Mesothelial cell of epicardium (in vitro differentiated cells): ENCODE measurements at regions not wholly inside any gene's neighbourhood (a gene's known extent, or its start where the extent isn't known, plus 50 kb on each side); places are given as distances from the start of the nearest gene placed in this dataset.

Source experiments
- DNase-seq, 2 experiments: peaks; one replicate each; pipeline ENCODE4 v3.0.0; 2021; ENCODE audit warnings: low spot score in 2 of 2; ENCODE audit not compliant: unreplicated experiment in 2 of 2
- H3K27ac Mint-ChIP-seq: 2 replicates; pipeline ENCODE4 v1.8.0; 2021; ENCODE audit warnings: mixed read lengths
- H3K27me3 Mint-ChIP-seq: 2 replicates; pipeline ENCODE4 v1.8.0; 2021; ENCODE audit warnings: low read depth, mixed read lengths
- H3K36me3 Mint-ChIP-seq: 2 replicates; pipeline ENCODE4 v1.8.0; 2021; ENCODE audit warnings: mixed read lengths
- H3K4me1 Mint-ChIP-seq: 2 replicates; pipeline ENCODE4 v1.8.0; 2021; ENCODE audit warnings: mixed read lengths
- H3K4me3 Mint-ChIP-seq: 2 replicates; pipeline ENCODE4 v1.8.0; 2021; ENCODE audit warnings: mild to moderate bottlenecking, moderate library complexity, mixed read lengths
- H3K9me3 Mint-ChIP-seq: 2 replicates; pipeline ENCODE4 v1.8.0; 2021; ENCODE audit warnings: mixed read lengths
- TF ChIP-seq, protein P1 (sequence below): fragments of 200-600 bp; sonication (generic); IDR thresholded peaks from one replicate; pipeline ENCODE4 v1.5.0; 2021; ENCODE audit warnings: antibody characterized with exemption; ENCODE audit not compliant: unreplicated experiment

DNA sequence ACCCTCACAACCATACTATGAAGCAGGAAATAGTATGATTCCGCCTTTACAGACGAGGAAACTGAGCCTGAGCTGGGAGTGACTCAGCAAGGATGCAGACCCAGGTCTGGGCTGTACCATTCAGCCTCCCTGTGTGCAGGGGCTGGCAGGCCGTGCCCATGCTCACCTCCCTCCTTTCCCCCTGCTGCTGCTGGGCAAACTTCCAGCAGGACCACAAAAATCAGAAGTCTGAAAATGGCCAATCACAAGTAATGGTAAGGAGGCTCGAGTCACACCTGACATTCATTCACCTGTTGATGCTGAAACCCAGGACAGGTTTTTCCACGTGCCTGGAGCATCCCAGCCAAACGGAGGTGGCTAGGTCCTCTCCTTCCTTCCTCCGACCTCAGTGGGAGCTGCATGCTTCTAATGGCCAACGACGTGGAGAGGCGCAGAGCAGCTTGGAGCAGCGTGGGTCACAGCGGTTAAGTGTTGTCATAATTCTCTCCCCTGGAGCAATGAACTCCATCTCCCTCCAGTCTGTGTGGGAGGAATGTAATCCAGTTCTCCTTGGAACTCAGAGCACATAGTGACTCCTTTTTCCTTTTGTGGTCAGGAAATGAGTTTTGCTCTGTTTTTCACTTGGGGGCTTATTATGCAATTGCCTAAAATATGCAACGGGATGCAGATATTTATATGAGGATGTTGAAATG, 371.7 kb downstream of the BCOR start:
- Mint-ChIP-seq H3K27me3 (peaks cover 5% of the 10 kb centered on the region), H3K4me1 (peaks cover 38% of the 10 kb centered on the region), H3K27ac (peak overlapping the region; percentile 33), H3K4me3 (no peak overlapping the region), H3K9me3 (peaks cover 21% of the 10 kb centered on the region), H3K36me3 (no peaks in the 10 kb centered on the region)
- TF ChIP-seq, protein P1, sequence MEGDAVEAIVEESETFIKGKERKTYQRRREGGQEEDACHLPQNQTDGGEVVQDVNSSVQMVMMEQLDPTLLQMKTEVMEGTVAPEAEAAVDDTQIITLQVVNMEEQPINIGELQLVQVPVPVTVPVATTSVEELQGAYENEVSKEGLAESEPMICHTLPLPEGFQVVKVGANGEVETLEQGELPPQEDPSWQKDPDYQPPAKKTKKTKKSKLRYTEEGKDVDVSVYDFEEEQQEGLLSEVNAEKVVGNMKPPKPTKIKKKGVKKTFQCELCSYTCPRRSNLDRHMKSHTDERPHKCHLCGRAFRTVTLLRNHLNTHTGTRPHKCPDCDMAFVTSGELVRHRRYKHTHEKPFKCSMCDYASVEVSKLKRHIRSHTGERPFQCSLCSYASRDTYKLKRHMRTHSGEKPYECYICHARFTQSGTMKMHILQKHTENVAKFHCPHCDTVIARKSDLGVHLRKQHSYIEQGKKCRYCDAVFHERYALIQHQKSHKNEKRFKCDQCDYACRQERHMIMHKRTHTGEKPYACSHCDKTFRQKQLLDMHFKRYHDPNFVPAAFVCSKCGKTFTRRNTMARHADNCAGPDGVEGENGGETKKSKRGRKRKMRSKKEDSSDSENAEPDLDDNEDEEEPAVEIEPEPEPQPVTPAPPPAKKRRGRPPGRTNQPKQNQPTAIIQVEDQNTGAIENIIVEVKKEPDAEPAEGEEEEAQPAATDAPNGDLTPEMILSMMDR, result no peak
- no peak for DNase-seq

DNA sequence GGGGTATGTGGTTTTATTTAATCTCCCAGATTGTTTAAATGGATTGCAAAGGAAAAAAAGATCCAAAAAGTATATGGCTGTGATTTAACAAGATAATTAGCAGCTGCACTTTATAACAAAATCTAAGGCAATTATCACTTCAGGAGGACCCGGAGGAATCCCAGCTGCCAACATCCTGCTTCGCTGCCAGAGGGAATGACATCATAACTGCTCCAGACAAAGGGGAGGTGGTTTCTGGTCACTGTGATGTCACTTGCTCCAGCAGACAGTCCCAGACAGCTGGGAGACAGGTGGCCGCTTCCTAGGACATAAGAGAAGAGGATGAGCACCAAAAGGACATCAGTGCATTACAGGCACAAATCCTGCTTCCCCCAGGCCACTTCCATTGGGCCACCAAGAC, 371.0 kb downstream of the BCOR start:
- H3K9me3 Mint-ChIP-seq, result peaks cover 21% of the 10 kb centered on the region
- no peak for DNase-seq
- no peaks in the 10 kb centered on the region for H3K36me3 Mint-ChIP-seq
- peak overlapping the region; percentile 33 for H3K27ac Mint-ChIP-seq
- peaks cover 45% of the 10 kb centered on the region for H3K4me1 Mint-ChIP-seq
- no peak overlapping the region for H3K4me3 Mint-ChIP-seq
- no peaks in the 10 kb centered on the region for H3K27me3 Mint-ChIP-seq
- TF ChIP-seq, protein P1, result no peak

DNA sequence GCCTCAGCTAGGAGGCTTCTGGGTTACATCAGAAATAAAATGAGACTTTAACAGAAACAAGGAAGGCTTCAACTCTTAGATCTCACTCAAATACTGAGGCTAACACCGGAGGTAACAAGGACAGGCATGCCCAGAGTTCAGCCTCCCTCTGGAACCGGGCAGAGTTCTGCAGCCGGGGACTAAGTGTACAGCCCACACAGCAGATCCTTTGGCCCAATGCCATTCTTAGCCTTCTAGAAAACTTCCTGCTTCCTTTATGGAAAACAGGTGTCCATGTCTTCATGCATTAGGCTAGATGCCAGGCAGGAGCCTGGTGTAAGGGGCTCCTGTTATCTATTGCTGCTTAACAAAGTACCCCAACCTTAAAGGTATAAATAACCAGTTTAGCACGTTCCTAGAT, 369.7 kb downstream of the BCOR start:
- H3K36me3 Mint-ChIP-seq, result no peaks in the 10 kb centered on the region
- H3K9me3 Mint-ChIP-seq, result peaks cover 16% of the 10 kb centered on the region
- TF ChIP-seq, protein P1, result no peak
- H3K27me3 Mint-ChIP-seq, result peaks cover 1% of the 10 kb centered on the region
- DNase-seq, result no peak
- H3K27ac Mint-ChIP-seq, result peak overlapping the region; percentile 64
- H3K4me3 Mint-ChIP-seq, result no peak overlapping the region
- H3K4me1 Mint-ChIP-seq, result peaks cover 44% of the 10 kb centered on the region

DNA sequence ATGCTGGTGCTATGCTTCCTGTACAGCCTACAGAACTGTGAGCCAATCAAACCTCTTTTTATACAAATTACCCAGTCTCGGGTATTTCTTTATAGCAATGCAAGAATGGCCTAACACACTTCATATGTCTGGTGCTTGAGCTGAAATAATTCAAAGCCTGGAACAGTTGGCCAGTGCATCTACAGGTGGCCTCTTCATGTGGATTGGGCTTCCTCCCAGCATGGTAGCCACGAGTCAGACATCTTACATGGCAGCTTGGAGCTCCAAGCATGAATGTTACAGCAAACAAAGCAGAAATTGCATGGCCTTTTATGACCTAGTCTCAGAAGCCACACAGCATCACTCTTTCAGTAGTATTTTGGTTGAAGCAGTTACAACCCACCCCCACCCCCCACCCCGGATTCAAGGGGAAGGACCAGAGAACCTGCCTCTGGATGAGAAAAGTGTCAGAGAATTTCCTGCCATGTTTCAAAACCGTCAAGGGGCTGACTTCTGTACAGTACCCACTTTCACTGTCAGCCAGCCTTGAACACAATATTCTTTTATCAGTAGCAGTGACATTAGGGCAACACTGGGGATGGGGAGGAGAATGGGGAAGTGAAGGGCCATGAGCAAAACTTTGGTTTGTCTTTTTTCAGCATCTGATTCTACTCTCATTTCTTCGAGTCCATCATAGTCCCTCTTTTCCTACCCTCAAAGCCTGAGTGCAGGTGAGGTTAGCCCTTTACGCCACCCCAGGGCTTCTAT, 368.7 kb downstream of the BCOR start:
- no peaks in the 10 kb centered on the region for H3K36me3 Mint-ChIP-seq
- H3K4me3 Mint-ChIP-seq, result no peak overlapping the region
- peaks cover 44% of the 10 kb centered on the region for H3K4me1 Mint-ChIP-seq
- no peak for DNase-seq
- H3K27ac Mint-ChIP-seq, result no peak overlapping the region
- peaks cover 1% of the 10 kb centered on the region for H3K27me3 Mint-ChIP-seq
- H3K9me3 Mint-ChIP-seq, result peaks cover 10% of the 10 kb centered on the region
- TF ChIP-seq, protein P1, result no peak

DNA sequence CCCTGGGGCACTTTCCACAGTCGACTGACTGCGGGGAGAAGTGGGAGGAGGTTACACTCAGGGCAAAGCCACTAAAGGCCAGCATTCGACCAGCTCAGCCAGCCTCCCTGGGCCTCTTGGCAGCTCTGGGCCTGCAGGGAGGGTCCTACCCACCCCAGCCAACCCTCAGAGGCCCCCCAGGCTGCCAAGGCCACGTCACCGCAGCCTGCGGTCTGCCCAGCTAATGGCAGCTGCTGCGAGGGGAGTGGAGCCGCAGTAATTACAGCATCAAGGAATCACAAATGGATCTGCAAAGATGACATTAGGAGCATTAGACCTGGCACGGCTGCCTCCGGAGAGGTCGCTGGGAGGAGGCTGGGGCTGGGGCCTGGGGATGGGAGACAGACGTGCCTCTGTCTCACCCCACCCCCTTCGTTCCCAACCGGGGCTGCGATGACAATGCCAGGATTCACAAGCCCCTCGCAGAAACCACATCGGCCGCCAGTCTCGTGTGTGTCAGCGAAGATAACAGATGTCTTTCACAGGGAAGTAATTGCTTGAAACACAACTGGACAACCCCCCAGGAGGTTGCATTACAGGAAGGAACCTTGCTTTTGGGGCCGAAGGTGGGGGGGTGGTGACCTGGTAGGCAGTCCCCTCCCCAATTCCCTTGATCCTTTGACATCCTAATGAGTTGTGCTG, 367.6 kb downstream of the BCOR start:
- TF ChIP-seq, protein P1, result no peak
- Mint-ChIP-seq H3K4me1 (peaks cover 42% of the 10 kb centered on the region), H3K9me3 (peaks cover 7% of the 10 kb centered on the region), H3K27me3 (peaks cover 1% of the 10 kb centered on the region), H3K36me3 (no peaks in the 10 kb centered on the region), H3K27ac (peak overlapping the region; percentile 49), H3K4me3 (no peak overlapping the region)
- no peak for DNase-seq
